ENCODE measurements at regions not wholly inside any gene's neighbourhood (a gene's known extent, or its start where the extent isn't known, plus 50 kb on each side); places are given as distances from the start of the nearest gene placed in this dataset.

- TF ChIP-seq CTCF (IDR thresholded peaks at IDR 0.05): no peak
- TF ChIP-seq POLR2AphosphoS5 (IDR thresholded peaks at IDR 0.05): no peak
- TF ChIP-seq EP300 (IDR thresholded peaks at IDR 0.05): no peak
- no peak for TF ChIP-seq POLR2A (IDR thresholded peaks at IDR 0.05)
Observed at GRCh38 chr18:4836141-4836540, 360.9 kb downstream of the AKAIN1 start.
